ENCODE measurements at regions not wholly inside any gene's neighbourhood (a gene's known extent, or its start where the extent isn't known, plus 50 kb on each side); places are given as distances from the start of the nearest gene placed in this dataset.

DNA sequence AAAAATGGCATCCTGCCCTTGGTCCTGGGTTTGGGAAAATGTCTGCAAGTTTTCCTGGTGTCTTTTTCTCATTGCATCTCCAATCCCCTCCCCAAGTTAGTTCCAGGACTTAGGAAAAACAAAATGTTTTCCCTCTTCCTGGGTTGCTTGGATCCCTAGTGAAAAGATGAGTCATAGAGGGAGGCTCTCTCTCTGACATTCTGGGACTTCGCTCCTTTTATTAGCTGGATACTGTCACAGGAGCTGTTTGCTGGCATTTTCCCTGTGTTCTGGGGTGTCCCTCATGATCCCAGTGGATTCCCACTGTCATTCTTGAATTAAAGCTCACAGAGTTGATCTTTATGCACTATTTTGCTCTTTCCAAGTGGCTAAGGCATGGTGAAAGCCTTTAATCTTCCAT, 316.4 kb upstream of the MBL2 start:
- Histone ChIP-seq H4K20me1 (ENCODE audit: insufficient read depth, low read length) (no peaks in the 10 kb centered on the region), H3K79me2 (ENCODE audit: insufficient read depth, low read length) (no peaks in the 10 kb centered on the region), H3K27ac (ENCODE audit: low read depth, low read length) (no peak overlapping the region), H3K4me2 (ENCODE audit: insufficient read depth, low read length) (no peak overlapping the region), H3K27me3 (ENCODE audit: insufficient read depth, low read length) (no peaks in the 10 kb centered on the region), H3K4me1 (ENCODE audit: insufficient read depth, low read length) (no peaks in the 10 kb centered on the region), H3K4me3 (ENCODE audit: insufficient read depth, low read length) (no peak overlapping the region), H3K9me3 (ENCODE audit: low read depth, low read length) (peaks cover 2% of the 10 kb centered on the region), H3K36me3 (ENCODE audit: insufficient read depth, low read length) (no peaks in the 10 kb centered on the region), H2AFZ (ENCODE audit: low read length) (no peak overlapping the region)
- DNase-seq (ENCODE audit: insufficient read length, low spot score, missing footprints), result no peak
- no peak for TF ChIP-seq CTCF (IDR thresholded peaks at IDR 0.05; ENCODE audit: extremely low read depth, low read depth, low read length)

GRCh38 chr10:53079283-53079682, 306.7 kb upstream of the MBL2 start:
- H3K27me3 ChIP-seq (ENCODE audit: insufficient read depth, low read length), result no peaks in the 10 kb centered on the region

GRCh38 chr10:53076948-53077347, 304.4 kb upstream of the MBL2 start:
- no peak for TF ChIP-seq CTCF (IDR thresholded peaks at IDR 0.05; ENCODE audit: extremely low read depth, low read depth, low read length)
- H3K27me3 ChIP-seq (ENCODE audit: insufficient read depth, low read length), result no peaks in the 10 kb centered on the region
- no peaks in the 10 kb centered on the region for H3K36me3 ChIP-seq (ENCODE audit: insufficient read depth, low read length)
- H3K79me2 ChIP-seq (ENCODE audit: insufficient read depth, low read length), result no peaks in the 10 kb centered on the region
- H3K27ac ChIP-seq (ENCODE audit: low read depth, low read length), result no peak overlapping the region
- H3K9me3 ChIP-seq (ENCODE audit: low read depth, low read length), result no peaks in the 10 kb centered on the region
- H3K4me1 ChIP-seq (ENCODE audit: insufficient read depth, low read length), result no peaks in the 10 kb centered on the region
- no peak overlapping the region for H3K4me2 ChIP-seq (ENCODE audit: insufficient read depth, low read length)
- H2AFZ ChIP-seq (ENCODE audit: low read length), result no peak overlapping the region
- no peaks in the 10 kb centered on the region for H4K20me1 ChIP-seq (ENCODE audit: insufficient read depth, low read length)
- DNase-seq (ENCODE audit: insufficient read length, low spot score, missing footprints), result no peak
- H3K4me3 ChIP-seq (ENCODE audit: insufficient read depth, low read length), result no peak overlapping the region

More at GRCh38 chr10:53079283-53079682, 306.7 kb upstream of the MBL2 start:
- Histone ChIP-seq H3K4me3 (ENCODE audit: insufficient read depth, low read length) (no peak overlapping the region), H3K4me2 (ENCODE audit: insufficient read depth, low read length) (no peak overlapping the region), H4K20me1 (ENCODE audit: insufficient read depth, low read length) (no peaks in the 10 kb centered on the region), H3K27ac (ENCODE audit: low read depth, low read length) (no peak overlapping the region), H3K79me2 (ENCODE audit: insufficient read depth, low read length) (no peaks in the 10 kb centered on the region), H3K9me3 (ENCODE audit: low read depth, low read length) (no peaks in the 10 kb centered on the region), H2AFZ (ENCODE audit: low read length) (no peak overlapping the region), H3K36me3 (ENCODE audit: insufficient read depth, low read length) (no peaks in the 10 kb centered on the region), H3K4me1 (ENCODE audit: insufficient read depth, low read length) (no peaks in the 10 kb centered on the region)
- TF ChIP-seq CTCF (IDR thresholded peaks at IDR 0.05; ENCODE audit: extremely low read depth, low read depth, low read length), result no peak
- no peak for DNase-seq (ENCODE audit: insufficient read length, low spot score, missing footprints)

DNA sequence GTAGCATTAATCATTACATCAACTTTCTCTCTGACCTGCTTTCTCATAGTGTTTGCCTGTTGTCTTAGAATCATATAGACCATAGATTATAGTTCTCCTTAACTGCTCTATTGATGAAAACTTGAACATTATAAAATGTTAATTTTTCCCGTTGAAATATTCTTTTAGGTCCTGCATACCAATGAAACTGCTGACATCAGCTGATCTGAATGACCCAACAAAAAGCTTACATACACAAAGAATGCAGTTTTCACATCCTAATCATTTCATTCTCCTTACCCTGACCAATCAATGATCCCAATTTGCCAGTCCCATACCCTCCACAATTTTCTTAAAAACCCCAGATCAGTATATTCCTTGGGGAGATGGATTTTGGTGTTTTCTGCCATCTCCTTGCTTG, 302.9 kb upstream of the MBL2 start:
- no peaks in the 10 kb centered on the region for H3K36me3 ChIP-seq (ENCODE audit: insufficient read depth, low read length)
- no peaks in the 10 kb centered on the region for H3K4me1 ChIP-seq (ENCODE audit: insufficient read depth, low read length)
- no peaks in the 10 kb centered on the region for H3K9me3 ChIP-seq (ENCODE audit: low read depth, low read length)
- H4K20me1 ChIP-seq (ENCODE audit: insufficient read depth, low read length), result no peaks in the 10 kb centered on the region
- H3K27ac ChIP-seq (ENCODE audit: low read depth, low read length), result no peak overlapping the region
- DNase-seq (ENCODE audit: insufficient read length, low spot score, missing footprints), result no peak
- H3K4me3 ChIP-seq (ENCODE audit: insufficient read depth, low read length), result no peak overlapping the region
- no peak overlapping the region for H3K4me2 ChIP-seq (ENCODE audit: insufficient read depth, low read length)
- no peak for TF ChIP-seq CTCF (IDR thresholded peaks at IDR 0.05; ENCODE audit: extremely low read depth, low read depth, low read length)
- no peaks in the 10 kb centered on the region for H3K27me3 ChIP-seq (ENCODE audit: insufficient read depth, low read length)
- no peak overlapping the region for H2AFZ ChIP-seq (ENCODE audit: low read length)
- H3K79me2 ChIP-seq (ENCODE audit: insufficient read depth, low read length), result no peaks in the 10 kb centered on the region

Measured in osteoblast (primary cell).